Gastrocnemius medialis (tissue), 4 donors: ENCODE measurements at regions not wholly inside any gene's neighbourhood (a gene's known extent, or its start where the extent isn't known, plus 50 kb on each side); places are given as distances from the start of the nearest gene placed in this dataset.

Experiments
- ATAC-seq, 2 donors: fragments of 150-250 bp; one replicate each; pipeline ENCODE4 v1.9.1; 2016
- DNase-seq, 2 donors: peaks; one replicate each; pipeline ENCODE4 v3.0.0-alpha.2; 2019
- H3K27ac ChIP-seq, 4 donors: fragments of 200-600 bp; sonication (generic); 1 replicate in 1 of 4; 2 replicates in 3 of 4; pipeline ENCODE4 v1.5.1; 2016 to 2018; ENCODE audit warnings: mild to moderate bottlenecking in 2 of 4, moderate library complexity in 1 of 4
- H3K27me3 ChIP-seq, 3 donors: fragments of 200-600 bp; sonication (generic) in 2 of 3; 1 replicate in 1 of 3; 2 replicates in 2 of 3; pipeline versions ENCODE4 v1.5.1 to v1.6.0; 2016 to 2019; ENCODE audit warnings: mild to moderate bottlenecking in 1 of 3, moderate library complexity in 1 of 3
- H3K36me3 ChIP-seq, 2 donors: fragments of 200-600 bp; sonication (generic) in 1 of 2; one replicate each; pipeline ENCODE4 v1.5.1; 2017 to 2018
- H3K4me1 ChIP-seq, 2 donors: fragments of 200-600 bp; sonication (generic) in 1 of 2; one replicate each; pipeline ENCODE4 v1.5.1; 2016 to 2017; ENCODE audit warnings: mild to moderate bottlenecking in 2 of 2
- H3K4me3 ChIP-seq, 4 donors: fragments of 200-600 bp; sonication (generic) in 3 of 4; 1 replicate in 1 of 4; 2 replicates in 3 of 4; pipeline ENCODE4 v1.5.1; 2016 to 2019; ENCODE audit warnings: mild to moderate bottlenecking in 2 of 4
- H3K9me3 ChIP-seq, 3 donors: fragments of 200-600 bp; sonication (generic) in 2 of 3; 1 replicate in 1 of 3; 2 replicates in 2 of 3; pipeline ENCODE4 v1.5.1; 2016 to 2019
- POLR2A ChIP-seq, 2 donors: fragments of 450-650 bp; IDR thresholded peaks; one replicate each; pipeline ENCODE4 v1.6.1; 2017; ENCODE audit warnings: antibody characterized with exemption in 2 of 2, mild to moderate bottlenecking in 2 of 2, moderate library complexity in 2 of 2
- in situ Hi-C, 4 donors: fragments of 200-750 bp; cut with MboI; loops; one replicate each; pipeline versions ENCODE4 v1.15.0 to v1.8.0; 2017; ENCODE audit warnings: low sequenced_read_pairs in 4 of 4
- intact Hi-C: fragments of 100-400 bp; cut with DNase I; formaldehyde crosslinking; loops from one replicate; pipeline ENCODE4 v1.15.1; 2023; ENCODE audit warnings: low total_unique reads
- TF ChIP-seq, protein P1 (sequence below), 5 experiments: fragments of 450-650 bp in 3 of 5; fragments of 200-600 bp in 2 of 5; sonication (generic) in 2 of 5; IDR thresholded peaks in 4 of 5; conservative IDR thresholded peaks in 1 of 5; 1 replicate in 4 of 5; 2 replicates in 1 of 5; pipeline ENCODE4 v1.5.1; 2016 to 2019; ENCODE audit warnings: antibody characterized with exemption in 5 of 5, mild to moderate bottlenecking in 3 of 5, moderate library complexity in 3 of 5

DNA sequence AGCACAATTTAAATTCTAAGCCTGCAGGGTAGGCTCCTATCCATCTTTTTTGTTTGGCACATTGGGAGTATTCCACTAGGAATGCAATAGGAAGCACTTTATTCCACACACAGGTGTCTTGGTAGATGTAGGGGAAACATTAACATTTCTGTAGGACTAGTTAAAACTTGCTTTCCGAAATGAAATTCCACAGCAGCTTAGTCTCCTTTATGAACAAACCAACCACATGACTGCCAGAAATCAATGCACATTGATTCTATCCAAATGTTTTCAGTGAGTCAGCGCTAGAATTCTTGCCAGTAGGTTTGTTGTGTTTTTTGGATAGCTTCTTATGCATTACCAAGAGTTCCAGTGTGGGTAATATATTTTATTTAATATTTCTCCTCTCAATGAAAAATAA is 207.9 kb upstream of the CSNK1A1L start:
- Histone ChIP-seq H3K4me3 (no peak overlapping the region), H3K4me1 (no peaks in the 10 kb centered on the region), H3K27ac (no peak overlapping the region), H3K9me3 (no peaks in the 10 kb centered on the region), H3K27me3 (no peaks in the 10 kb centered on the region), H3K36me3 (no peaks in the 10 kb centered on the region)
- in situ Hi-C loops (no loop called here), intact Hi-C loops (no loop called here)
- ATAC-seq, result no peak
- TF ChIP-seq, protein P1, sequence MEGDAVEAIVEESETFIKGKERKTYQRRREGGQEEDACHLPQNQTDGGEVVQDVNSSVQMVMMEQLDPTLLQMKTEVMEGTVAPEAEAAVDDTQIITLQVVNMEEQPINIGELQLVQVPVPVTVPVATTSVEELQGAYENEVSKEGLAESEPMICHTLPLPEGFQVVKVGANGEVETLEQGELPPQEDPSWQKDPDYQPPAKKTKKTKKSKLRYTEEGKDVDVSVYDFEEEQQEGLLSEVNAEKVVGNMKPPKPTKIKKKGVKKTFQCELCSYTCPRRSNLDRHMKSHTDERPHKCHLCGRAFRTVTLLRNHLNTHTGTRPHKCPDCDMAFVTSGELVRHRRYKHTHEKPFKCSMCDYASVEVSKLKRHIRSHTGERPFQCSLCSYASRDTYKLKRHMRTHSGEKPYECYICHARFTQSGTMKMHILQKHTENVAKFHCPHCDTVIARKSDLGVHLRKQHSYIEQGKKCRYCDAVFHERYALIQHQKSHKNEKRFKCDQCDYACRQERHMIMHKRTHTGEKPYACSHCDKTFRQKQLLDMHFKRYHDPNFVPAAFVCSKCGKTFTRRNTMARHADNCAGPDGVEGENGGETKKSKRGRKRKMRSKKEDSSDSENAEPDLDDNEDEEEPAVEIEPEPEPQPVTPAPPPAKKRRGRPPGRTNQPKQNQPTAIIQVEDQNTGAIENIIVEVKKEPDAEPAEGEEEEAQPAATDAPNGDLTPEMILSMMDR (IDR thresholded peaks at IDR 0.05 in 4 of 5, conservative IDR thresholded peaks at IDR 0.05 in 1 of 5), result no peak
- TF ChIP-seq POLR2A (IDR thresholded peaks at IDR 0.05), result no peak
- no peak for DNase-seq

DNA sequence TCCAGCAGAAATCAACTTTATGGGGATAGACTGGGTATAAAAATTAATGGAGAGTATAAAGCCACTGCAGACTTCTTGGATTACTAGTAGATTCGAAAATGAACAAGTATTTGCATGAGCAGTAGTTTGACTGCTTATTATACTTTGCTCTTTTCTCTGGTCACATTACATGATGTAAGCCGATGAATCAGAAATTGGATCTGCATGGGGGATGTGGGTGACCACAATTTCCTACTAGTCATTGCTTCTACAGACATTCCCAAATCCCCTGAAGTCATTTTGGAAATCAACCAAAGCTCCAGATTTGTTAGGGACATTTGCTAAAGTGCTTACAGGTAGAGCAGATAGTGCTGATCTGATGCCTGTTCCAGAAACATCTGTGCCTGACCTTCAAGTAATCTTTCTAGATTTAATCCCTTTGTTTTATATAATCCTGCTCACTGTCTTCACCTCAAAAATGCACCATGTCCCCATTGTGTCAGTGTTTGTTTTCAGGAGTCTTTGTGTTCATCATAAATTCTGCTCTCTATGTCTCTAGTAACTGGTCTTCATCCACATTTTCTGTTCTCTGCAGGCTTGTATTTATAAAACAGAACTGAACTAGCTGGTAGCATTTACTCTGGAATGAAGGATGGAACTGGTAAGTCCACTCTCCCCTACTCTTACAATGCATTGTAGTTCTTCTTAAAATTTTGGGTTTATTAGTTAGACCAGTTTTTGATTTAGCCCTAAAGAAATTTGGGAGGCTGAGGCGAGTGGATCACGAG is 201.5 kb upstream of the CSNK1A1L start:
- Histone ChIP-seq H3K36me3 (no peaks in the 10 kb centered on the region), H3K4me1 (no peaks in the 10 kb centered on the region), H3K27ac (no peak overlapping the region), H3K9me3 (no peaks in the 10 kb centered on the region), H3K4me3 (no peak overlapping the region), H3K27me3 (no peaks in the 10 kb centered on the region)
- ATAC-seq (no peak), DNase-seq (no peak)
- in situ Hi-C loops (no loop called here), intact Hi-C loops (no loop called here)
- no peak for TF ChIP-seq POLR2A (IDR thresholded peaks at IDR 0.05)
- TF ChIP-seq, protein P1 (IDR thresholded peaks at IDR 0.05 in 4 of 5, conservative IDR thresholded peaks at IDR 0.05 in 1 of 5), result no peak

DNA sequence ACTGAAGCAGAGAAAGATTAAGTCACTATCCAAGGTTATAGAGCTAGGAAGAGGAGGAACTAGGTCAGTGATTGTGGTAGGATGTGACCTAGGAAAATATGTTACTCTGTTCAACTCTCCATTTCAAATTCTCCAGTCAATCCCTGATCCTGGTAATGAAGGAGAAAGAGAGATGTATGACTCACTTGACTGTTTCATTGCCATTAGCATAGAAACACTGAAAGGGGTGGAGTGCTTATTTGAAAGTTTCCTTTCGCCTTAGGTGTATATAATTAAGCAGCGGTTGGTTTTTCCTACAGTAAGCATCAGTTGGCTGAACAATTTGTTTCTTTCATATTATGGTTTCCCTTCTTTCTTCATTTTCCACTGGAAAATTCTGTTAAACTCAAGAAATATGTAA is 198.1 kb upstream of the CSNK1A1L start:
- TF ChIP-seq, protein P1 (IDR thresholded peaks at IDR 0.05 in 4 of 5, conservative IDR thresholded peaks at IDR 0.05 in 1 of 5), result no peak
- TF ChIP-seq POLR2A (IDR thresholded peaks at IDR 0.05), result no peak
- no peaks in the 10 kb centered on the region for H3K27me3 ChIP-seq
- intact Hi-C loops, result no loop called here
- in situ Hi-C loops, result no loop called here
- no peak for DNase-seq
- no peak overlapping the region for H3K27ac ChIP-seq
- no peak for ATAC-seq
- no peaks in the 10 kb centered on the region for H3K36me3 ChIP-seq
- no peaks in the 10 kb centered on the region for H3K9me3 ChIP-seq
- H3K4me1 ChIP-seq, result no peaks in the 10 kb centered on the region
- H3K4me3 ChIP-seq, result no peak overlapping the region

DNA sequence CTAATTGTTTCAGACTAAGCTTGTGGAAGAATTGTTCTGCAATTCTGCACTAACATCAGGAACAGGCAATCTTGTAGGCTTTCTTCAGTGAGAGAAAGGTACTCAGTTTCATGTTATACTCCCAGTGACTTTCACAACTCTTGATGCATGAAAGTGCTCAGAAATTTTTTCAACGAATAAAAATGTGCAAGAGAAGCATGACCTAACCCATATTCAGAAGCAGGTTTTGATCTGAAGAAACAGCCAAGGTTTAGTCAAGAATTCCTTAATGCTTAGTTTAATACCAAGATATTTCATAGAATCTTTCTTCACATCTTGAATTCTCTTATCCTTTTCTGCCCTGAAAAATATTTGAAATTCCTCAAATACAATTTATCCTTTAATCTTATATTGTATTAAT is 197.2 kb upstream of the CSNK1A1L start:
- no peak for ATAC-seq
- no peak for DNase-seq
- no peaks in the 10 kb centered on the region for H3K9me3 ChIP-seq
- in situ Hi-C loops (no loop called here), intact Hi-C loops (no loop called here)
- no peaks in the 10 kb centered on the region for H3K4me1 ChIP-seq
- H3K27ac ChIP-seq, result no peak overlapping the region
- H3K36me3 ChIP-seq, result no peaks in the 10 kb centered on the region
- TF ChIP-seq, protein P1 (IDR thresholded peaks at IDR 0.05 in 4 of 5, conservative IDR thresholded peaks at IDR 0.05 in 1 of 5), result no peak
- no peak for TF ChIP-seq POLR2A (IDR thresholded peaks at IDR 0.05)
- no peak overlapping the region for H3K4me3 ChIP-seq
- H3K27me3 ChIP-seq, result no peaks in the 10 kb centered on the region

DNA sequence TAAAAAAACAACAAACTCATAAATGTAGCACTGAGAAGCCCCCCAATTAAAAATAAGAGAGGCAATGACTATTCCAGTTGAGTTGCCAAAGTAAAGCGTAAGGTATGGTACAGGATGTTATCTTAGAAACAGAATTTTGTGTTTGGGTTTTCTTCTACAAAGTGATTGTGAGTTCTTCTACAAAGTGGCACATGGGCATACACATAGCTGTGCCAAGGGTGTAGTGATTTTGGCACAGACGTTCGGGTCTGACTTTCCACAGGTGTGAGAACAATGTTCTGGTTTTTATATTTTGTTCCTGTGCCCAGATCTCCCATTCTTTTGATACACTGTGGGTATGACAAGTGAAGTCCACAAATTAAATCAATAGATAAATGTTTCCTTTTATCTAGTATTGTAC is 190.1 kb upstream of the CSNK1A1L start:
- Histone ChIP-seq H3K27ac (peak overlapping the region in 3 of 4 donors; percentile 17 to 51 (median 38)), H3K27me3 (no peaks in the 10 kb centered on the region), H3K9me3 (no peaks in the 10 kb centered on the region), H3K36me3 (no peaks in the 10 kb centered on the region), H3K4me3 (no peak overlapping the region), H3K4me1 (no peaks in the 10 kb centered on the region)
- TF ChIP-seq, protein P1 (IDR thresholded peaks at IDR 0.05 in 4 of 5, conservative IDR thresholded peaks at IDR 0.05 in 1 of 5), result no peak
- no peak for TF ChIP-seq POLR2A (IDR thresholded peaks at IDR 0.05)
- in situ Hi-C loops (no loop called here), intact Hi-C loops (no loop called here)
- DNase-seq (no peak), ATAC-seq (peak in 1 of 2 donors; percentile 19)
